SK-N-SH (cell line): ENCODE measurements at regions not wholly inside any gene's neighbourhood (a gene's known extent, or its start where the extent isn't known, plus 50 kb on each side); places are given as distances from the start of the nearest gene placed in this dataset.

Experiments
- CTCF ChIA-PET: fragments of 300-600, 350-600 bp; formaldehyde crosslinking; extraction: SDS; loops from one replicate; lab custom pipeline; 2021; lab: Yijun Ruan, JAX
- POLR2A ChIA-PET: fragments of 350-600 bp; sonication (Branson Sonifier 250); formaldehyde crosslinking; extraction: SDS; loops from one replicate; lab custom pipeline; 2020; ENCODE audit warnings: antibody characterized with exemption, inconsistent platforms; lab: Yijun Ruan, JAX
- DNase-seq: peaks from one replicate; pipeline ENCODE4 v3.0.0; 2012
- H2AFZ ChIP-seq: fragments of 200-600 bp; sonication (generic); 2 replicates; pipeline ENCODE4 v1.8.1; 2016; ENCODE audit warnings: antibody characterized with exemption, mild to moderate bottlenecking, low read depth
- H3F3A ChIP-seq: fragments of 200-600 bp; sonication (generic); replicated peaks from 2 replicates; pipeline ENCODE3; 2016; ENCODE audit warnings: antibody characterized with exemption, mild to moderate bottlenecking; ENCODE audit not compliant: insufficient read depth
- H3K27ac ChIP-seq, 2 experiments: fragments of 200-500 bp in 1 of 2; fragments of 200-600 bp in 1 of 2; sonication (Bioruptor generic) in 1 of 2; sonication (generic), shearing (Covaris generic) in 1 of 2; 2 replicates each; pipeline versions ENCODE4 v1.5.1 to v1.6.1; 2014 to 2016; ENCODE audit warnings: low read depth in 2 of 2, inconsistent platforms in 1 of 2, low read length in 1 of 2, mild to moderate bottlenecking in 1 of 2, mixed read lengths in 1 of 2
- H3K27me3 ChIP-seq: fragments of 200-600 bp; sonication (generic), shearing (Covaris generic); 2 replicates; pipeline ENCODE4 v1.6.1; 2016; ENCODE audit warnings: mixed run types; ENCODE audit not compliant: insufficient read depth
- H3K36me3 ChIP-seq, 2 experiments: fragments of 200-500 bp in 1 of 2; fragments of 200-600 bp in 1 of 2; sonication (Bioruptor generic) in 1 of 2; sonication (generic) in 1 of 2; replicated peaks in 1 of 2; 2 replicates each; pipeline versions ENCODE3 to v1.5.1; 2014 to 2016; ENCODE audit warnings: low read length in 1 of 2, mild to moderate bottlenecking in 1 of 2; ENCODE audit not compliant: insufficient read depth in 2 of 2, control insufficient read depth in 1 of 2
- H3K4me1 ChIP-seq, 2 experiments: fragments of 200-500 bp in 1 of 2; fragments of 200-600 bp in 1 of 2; sonication (Bioruptor generic) in 1 of 2; sonication (generic), shearing (Covaris generic) in 1 of 2; 2 replicates each; pipeline versions ENCODE4 v1.5.1 to v1.6.1; 2014 to 2016; ENCODE audit warnings: low read depth in 1 of 2, low read length in 1 of 2, mixed run types in 1 of 2; ENCODE audit not compliant: insufficient read depth in 2 of 2, control insufficient read depth in 1 of 2
- H3K4me2 ChIP-seq: fragments of 200-600 bp; sonication (generic), shearing (Covaris generic); 2 replicates; pipeline ENCODE4 v1.6.1; 2017; ENCODE audit warnings: mixed run types
- H3K4me3 ChIP-seq, 2 experiments: fragments of 200-500 bp in 1 of 2; fragments of 200-600 bp in 1 of 2; sonication (Bioruptor generic) in 1 of 2; sonication (generic), shearing (Covaris generic) in 1 of 2; 2 replicates each; pipeline versions ENCODE4 v1.5.1 to v1.8.1; 2014 to 2016; ENCODE audit warnings: low read depth in 2 of 2, inconsistent platforms in 1 of 2, low read length in 1 of 2, mild to moderate bottlenecking in 1 of 2, mixed read lengths in 1 of 2, moderate library complexity in 1 of 2
- H3K79me2 ChIP-seq: fragments of 200-600 bp; sonication (generic); 2 replicates; pipeline ENCODE4 v1.8.1; 2017; ENCODE audit warnings: mild to moderate bottlenecking; ENCODE audit not compliant: insufficient read depth
- H3K9ac ChIP-seq: fragments of 200-600 bp; sonication (generic); 2 replicates; pipeline ENCODE4 v1.6.1; 2017; ENCODE audit warnings: mixed run types
- H3K9me2 ChIP-seq: fragments of 200-600 bp; sonication (generic); 2 replicates; pipeline ENCODE4 v1.6.1; 2017; ENCODE audit warnings: mixed run types
- H3K9me3 ChIP-seq: fragments of 200-600 bp; sonication (generic); 2 replicates; pipeline ENCODE4 v1.6.1; 2017; ENCODE audit warnings: mixed run types, mild to moderate bottlenecking, moderate library complexity
- H4K20me1 ChIP-seq: fragments of 200-600 bp; sonication (generic); 2 replicates; pipeline ENCODE4 v1.6.1; 2017; ENCODE audit warnings: mild to moderate bottlenecking, mixed run types; ENCODE audit not compliant: insufficient read depth
- CHD2 ChIP-seq: fragments of 150-350 bp; IDR thresholded peaks from 2 replicates; pipeline ENCODE4 v1.6.1; 2018; ENCODE audit warnings: low read length; ENCODE audit not compliant: partially characterized antibody
- CTCF ChIP-seq: fragments of 200-600 bp; sonication (generic); IDR thresholded peaks from 2 replicates; pipeline ENCODE4 v1.6.1; 2017; ENCODE audit warnings: antibody characterized with exemption, mild to moderate bottlenecking, moderate library complexity
- ELF1 ChIP-seq: IDR thresholded peaks from 2 replicates; pipeline ENCODE4 v1.4.0; 2012
- EP300 ChIP-seq, 2 experiments: IDR thresholded peaks; 2 replicates each; pipeline versions ENCODE4 v1.4.0 to v1.6.1; 2012; ENCODE audit warnings: borderline replicate concordance in 1 of 2, low read depth in 1 of 2, low read length in 1 of 2
- EZH2phosphoT487 ChIP-seq: fragments of 200-600 bp; sonication (generic); IDR thresholded peaks from 2 replicates; pipeline ENCODE4 v1.6.1; 2017; ENCODE audit warnings: low read depth, mixed run types, mild to moderate bottlenecking, antibody characterized with exemption, moderate library complexity, borderline replicate concordance
- FOXJ3 ChIP-seq: sonication (generic); formaldehyde crosslinking; IDR thresholded peaks from 2 replicates; pipeline ENCODE4 v1.5.1; 2020; ENCODE audit warnings: mild to moderate bottlenecking, missing genetic modification reagents
- GATA2 ChIP-seq: sonication (generic); formaldehyde crosslinking; IDR thresholded peaks from 2 replicates; pipeline ENCODE4 v1.5.0; 2020; ENCODE audit warnings: mild to moderate bottlenecking, missing genetic modification reagents
- IRF3 ChIP-seq: fragments of 150-350 bp; IDR thresholded peaks from 2 replicates; pipeline ENCODE4 v1.6.1; 2016; ENCODE audit warnings: mild to moderate bottlenecking, low read depth, low read length
- JUND ChIP-seq: IDR thresholded peaks from 2 replicates; pipeline ENCODE4 v1.4.0; 2012
- MAX ChIP-seq: IDR thresholded peaks from 2 replicates; pipeline ENCODE4 v1.4.0; 2012; ENCODE audit warnings: low read depth
- MEF2A ChIP-seq: IDR thresholded peaks from 2 replicates; pipeline ENCODE4 v1.4.0; 2012; ENCODE audit warnings: low read depth, borderline replicate concordance
- MXI1 ChIP-seq: IDR thresholded peaks from 2 replicates; pipeline ENCODE4 v1.6.1; 2012; ENCODE audit warnings: mild to moderate bottlenecking, low read depth, low read length, improper control_type of control experiment
- NRF1 ChIP-seq: IDR thresholded peaks from 2 replicates; pipeline ENCODE4 v1.6.1; 2012; ENCODE audit warnings: low read depth, mild to moderate bottlenecking, low read length
- POLR2AphosphoS5 ChIP-seq: IDR thresholded peaks from 2 replicates; pipeline ENCODE4 v1.6.1; 2012; ENCODE audit warnings: low read depth, low read length
- RAD21 ChIP-seq: IDR thresholded peaks from 2 replicates; pipeline ENCODE4 v1.6.1; 2012; ENCODE audit warnings: mild to moderate bottlenecking, low read length
- RCOR1 ChIP-seq: fragments of 150-350 bp; IDR thresholded peaks from 2 replicates; pipeline ENCODE4 v1.6.1; 2017; ENCODE audit warnings: antibody characterized with exemption, low read length
- REST ChIP-seq: IDR thresholded peaks from 2 replicates; pipeline ENCODE4 v1.6.1; 2012; ENCODE audit warnings: mild to moderate bottlenecking, low read depth, low read length, moderate library complexity
- RFX5 ChIP-seq: IDR thresholded peaks from 2 replicates; pipeline ENCODE4 v1.6.1; 2012; ENCODE audit warnings: mild to moderate bottlenecking, improper control_type of control experiment, low read length
- SMC3 ChIP-seq: IDR thresholded peaks from 2 replicates; pipeline ENCODE4 v1.6.1; 2012; ENCODE audit warnings: low read depth, low read length, improper control_type of control experiment
- TEAD4 ChIP-seq: IDR thresholded peaks from 2 replicates; pipeline ENCODE4 v1.4.0; 2012; ENCODE audit warnings: mild to moderate bottlenecking, borderline replicate concordance; ENCODE audit not compliant: insufficient read depth
- USF2 ChIP-seq: fragments of 150-350 bp; IDR thresholded peaks from 2 replicates; pipeline ENCODE4 v1.6.1; 2017; ENCODE audit warnings: antibody characterized with exemption, low read length, low read depth, borderline replicate concordance
- WGBS: methylation state at CpG from one replicate; pipeline ENCODE4 v1.1.6; 2017; ENCODE audit warnings: low lambda C conversion rate; 5-methylcytosine and 5-hydroxymethylcytosine counted together

- TF ChIP-seq FOXJ3 (no peak), NRF1 (no peak), POLR2AphosphoS5 (no peak), MXI1 (no peak), TEAD4 (no peak), RCOR1 (no peak), CTCF (no peak), ELF1 (no peak), RFX5 (no peak)
These were observed 121.4 kb downstream of the RRAGC start (continued) for GRCh38 chr1:38738207-38738606.

GRCh38 chr1:38736399-38736798 is 123.2 kb downstream of the RRAGC start:
- H3K79me2 ChIP-seq: no peaks in the 10 kb centered on the region
- no peaks in the 10 kb centered on the region for H3K36me3 ChIP-seq
- H2AFZ ChIP-seq: no peak overlapping the region
- no peak overlapping the region for H3K9ac ChIP-seq
- no peaks in the 10 kb centered on the region for H3K9me2 ChIP-seq
- 0 out of 2 replicates have a peak, but pooled peaks cover 5% of the 10 kb centered on the region for H3K27me3 ChIP-seq
- no peaks in the 10 kb centered on the region for H4K20me1 ChIP-seq
- no peak overlapping the region for H3K27ac ChIP-seq
- no peak overlapping the region for H3K4me3 ChIP-seq
- DNase-seq: no peak
- no peaks in the 10 kb centered on the region for H3K9me3 ChIP-seq
- H3K4me1 ChIP-seq: no peaks in the 10 kb centered on the region
- H3F3A ChIP-seq: no peaks in the 10 kb centered on the region
- 31% methylated on average over 1 of the region's 1 CpG for WGBS
- no peak overlapping the region for H3K4me2 ChIP-seq
- POLR2A ChIA-PET: no interaction called here
- CTCF ChIA-PET: no interaction called here
- TF ChIP-seq CTCF (no peak), ELF1 (no peak), SMC3 (no peak), MXI1 (no peak), EZH2phosphoT487 (no peak), EP300 (IDR thresholded peaks at IDR 0.05; ENCODE audit: borderline replicate concordance in 1 of 2, low read depth in 1 of 2, low read length in 1 of 2) (no peak), RAD21 (no peak), IRF3 (no peak), REST (no peak), POLR2AphosphoS5 (no peak), CHD2 (no peak), JUND (no peak), NRF1 (no peak), USF2 (no peak), MAX (no peak), GATA2 (CRISPR knock-in tag) (no peak), MEF2A (no peak)
